SK-N-SH (cell line): ENCODE measurements at regions not wholly inside any gene's neighbourhood (a gene's known extent, or its start where the extent isn't known, plus 50 kb on each side); places are given as distances from the start of the nearest gene placed in this dataset.

Experiments
- CTCF ChIA-PET: fragments of 300-600, 350-600 bp; formaldehyde crosslinking; extraction: SDS; loops from one replicate; lab custom pipeline; 2021; lab: Yijun Ruan, JAX
- POLR2A ChIA-PET: fragments of 350-600 bp; sonication (Branson Sonifier 250); formaldehyde crosslinking; extraction: SDS; loops from one replicate; lab custom pipeline; 2020; ENCODE audit warnings: antibody characterized with exemption, inconsistent platforms; lab: Yijun Ruan, JAX
- DNase-seq: peaks from one replicate; pipeline ENCODE4 v3.0.0; 2012
- H2AFZ ChIP-seq: fragments of 200-600 bp; sonication (generic); 2 replicates; pipeline ENCODE4 v1.8.1; 2016; ENCODE audit warnings: antibody characterized with exemption, mild to moderate bottlenecking, low read depth
- H3F3A ChIP-seq: fragments of 200-600 bp; sonication (generic); replicated peaks from 2 replicates; pipeline ENCODE3; 2016; ENCODE audit warnings: antibody characterized with exemption, mild to moderate bottlenecking; ENCODE audit not compliant: insufficient read depth
- H3K27ac ChIP-seq, 2 experiments: fragments of 200-500 bp in 1 of 2; fragments of 200-600 bp in 1 of 2; sonication (Bioruptor generic) in 1 of 2; sonication (generic), shearing (Covaris generic) in 1 of 2; 2 replicates each; pipeline versions ENCODE4 v1.5.1 to v1.6.1; 2014 to 2016; ENCODE audit warnings: low read depth in 2 of 2, inconsistent platforms in 1 of 2, low read length in 1 of 2, mild to moderate bottlenecking in 1 of 2, mixed read lengths in 1 of 2
- H3K27me3 ChIP-seq: fragments of 200-600 bp; sonication (generic), shearing (Covaris generic); 2 replicates; pipeline ENCODE4 v1.6.1; 2016; ENCODE audit warnings: mixed run types; ENCODE audit not compliant: insufficient read depth
- H3K36me3 ChIP-seq, 2 experiments: fragments of 200-500 bp in 1 of 2; fragments of 200-600 bp in 1 of 2; sonication (Bioruptor generic) in 1 of 2; sonication (generic) in 1 of 2; replicated peaks in 1 of 2; 2 replicates each; pipeline versions ENCODE3 to v1.5.1; 2014 to 2016; ENCODE audit warnings: low read length in 1 of 2, mild to moderate bottlenecking in 1 of 2; ENCODE audit not compliant: insufficient read depth in 2 of 2, control insufficient read depth in 1 of 2
- H3K4me1 ChIP-seq, 2 experiments: fragments of 200-500 bp in 1 of 2; fragments of 200-600 bp in 1 of 2; sonication (Bioruptor generic) in 1 of 2; sonication (generic), shearing (Covaris generic) in 1 of 2; 2 replicates each; pipeline versions ENCODE4 v1.5.1 to v1.6.1; 2014 to 2016; ENCODE audit warnings: low read depth in 1 of 2, low read length in 1 of 2, mixed run types in 1 of 2; ENCODE audit not compliant: insufficient read depth in 2 of 2, control insufficient read depth in 1 of 2
- H3K4me2 ChIP-seq: fragments of 200-600 bp; sonication (generic), shearing (Covaris generic); 2 replicates; pipeline ENCODE4 v1.6.1; 2017; ENCODE audit warnings: mixed run types
- H3K4me3 ChIP-seq, 2 experiments: fragments of 200-500 bp in 1 of 2; fragments of 200-600 bp in 1 of 2; sonication (Bioruptor generic) in 1 of 2; sonication (generic), shearing (Covaris generic) in 1 of 2; 2 replicates each; pipeline versions ENCODE4 v1.5.1 to v1.8.1; 2014 to 2016; ENCODE audit warnings: low read depth in 2 of 2, inconsistent platforms in 1 of 2, low read length in 1 of 2, mild to moderate bottlenecking in 1 of 2, mixed read lengths in 1 of 2, moderate library complexity in 1 of 2
- H3K79me2 ChIP-seq: fragments of 200-600 bp; sonication (generic); 2 replicates; pipeline ENCODE4 v1.8.1; 2017; ENCODE audit warnings: mild to moderate bottlenecking; ENCODE audit not compliant: insufficient read depth
- H3K9ac ChIP-seq: fragments of 200-600 bp; sonication (generic); 2 replicates; pipeline ENCODE4 v1.6.1; 2017; ENCODE audit warnings: mixed run types
- H3K9me2 ChIP-seq: fragments of 200-600 bp; sonication (generic); 2 replicates; pipeline ENCODE4 v1.6.1; 2017; ENCODE audit warnings: mixed run types
- H3K9me3 ChIP-seq: fragments of 200-600 bp; sonication (generic); 2 replicates; pipeline ENCODE4 v1.6.1; 2017; ENCODE audit warnings: mixed run types, mild to moderate bottlenecking, moderate library complexity
- H4K20me1 ChIP-seq: fragments of 200-600 bp; sonication (generic); 2 replicates; pipeline ENCODE4 v1.6.1; 2017; ENCODE audit warnings: mild to moderate bottlenecking, mixed run types; ENCODE audit not compliant: insufficient read depth
- CHD2 ChIP-seq: fragments of 150-350 bp; IDR thresholded peaks from 2 replicates; pipeline ENCODE4 v1.6.1; 2018; ENCODE audit warnings: low read length; ENCODE audit not compliant: partially characterized antibody
- EZH2phosphoT487 ChIP-seq: fragments of 200-600 bp; sonication (generic); IDR thresholded peaks from 2 replicates; pipeline ENCODE4 v1.6.1; 2017; ENCODE audit warnings: low read depth, mixed run types, mild to moderate bottlenecking, antibody characterized with exemption, moderate library complexity, borderline replicate concordance
- JUND ChIP-seq: IDR thresholded peaks from 2 replicates; pipeline ENCODE4 v1.4.0; 2012
- MAX ChIP-seq: IDR thresholded peaks from 2 replicates; pipeline ENCODE4 v1.4.0; 2012; ENCODE audit warnings: low read depth
- MEF2A ChIP-seq: IDR thresholded peaks from 2 replicates; pipeline ENCODE4 v1.4.0; 2012; ENCODE audit warnings: low read depth, borderline replicate concordance
- MXI1 ChIP-seq: IDR thresholded peaks from 2 replicates; pipeline ENCODE4 v1.6.1; 2012; ENCODE audit warnings: mild to moderate bottlenecking, low read depth, low read length, improper control_type of control experiment
- NFIC ChIP-seq: IDR thresholded peaks from 2 replicates; pipeline ENCODE4 v1.4.0; 2012; ENCODE audit warnings: borderline replicate concordance
- SMC3 ChIP-seq: IDR thresholded peaks from 2 replicates; pipeline ENCODE4 v1.6.1; 2012; ENCODE audit warnings: low read depth, low read length, improper control_type of control experiment
- TCF12 ChIP-seq: IDR thresholded peaks from 2 replicates; pipeline ENCODE4 v1.4.0; 2012
- WGBS: methylation state at CpG from one replicate; pipeline ENCODE4 v1.1.6; 2017; ENCODE audit warnings: low lambda C conversion rate; 5-methylcytosine and 5-hydroxymethylcytosine counted together

- no CpG with 5 or more reads among the region's 1 CpG for WGBS
- no peak for DNase-seq
- H4K20me1 ChIP-seq = no peaks in the 10 kb centered on the region
- ChIA-PET CTCF (interaction anchor here (0.7 kb wide), 1 partner anchor 123 kb away, joined by 3 read pairs; no protein-coding TSS in a partner anchor), POLR2A (no interaction called here)
- no peaks in the 10 kb centered on the region for H3K9me2 ChIP-seq
- H3K9ac ChIP-seq = no peak overlapping the region
- TF ChIP-seq MXI1 (no peak), JUND (no peak)
- H3K9me3 ChIP-seq = no peaks in the 10 kb centered on the region
- no peak overlapping the region for H3K27ac ChIP-seq
- H2AFZ ChIP-seq = no peak overlapping the region
- H3K79me2 ChIP-seq = no peaks in the 10 kb centered on the region
- H3F3A ChIP-seq = no peaks in the 10 kb centered on the region
- no peaks in the 10 kb centered on the region for H3K36me3 ChIP-seq
- no peak overlapping the region for H3K4me2 ChIP-seq
- H3K4me3 ChIP-seq = no peak overlapping the region
- no peaks in the 10 kb centered on the region for H3K27me3 ChIP-seq
- peaks cover 14 to 34% of the 10 kb centered on the region in 2 experiments; a peak in 3 of 4 replicates for H3K4me1 ChIP-seq
Observed at GRCh38 chr4:15151033-15151432, 148.8 kb downstream of the CPEB2 start.

GRCh38 chr4:15153662-15154061, 151.4 kb downstream of the CPEB2 start:
- no peak overlapping the region for H3K4me3 ChIP-seq
- ChIA-PET POLR2A (no interaction called here), CTCF (no interaction called here)
- 65% methylated on average over 2 of the region's 2 CpGs for WGBS
- no peak for TF ChIP-seq SMC3
- no peak for TF ChIP-seq EZH2phosphoT487
- TF ChIP-seq CHD2 = no peak
- TF ChIP-seq MAX = no peak
- TF ChIP-seq TCF12 = no peak
- peaks cover 14 to 15% of the 10 kb centered on the region in 2 experiments; a peak in 3 of 4 replicates for H3K4me1 ChIP-seq
- no peaks in the 10 kb centered on the region for H3K36me3 ChIP-seq
- H3K4me2 ChIP-seq = no peak overlapping the region
- H3K9me3 ChIP-seq = no peaks in the 10 kb centered on the region
- no peak overlapping the region for H2AFZ ChIP-seq
- H3F3A ChIP-seq = no peaks in the 10 kb centered on the region
- H3K27me3 ChIP-seq = no peaks in the 10 kb centered on the region
- no peak for DNase-seq
- H4K20me1 ChIP-seq = no peaks in the 10 kb centered on the region
- H3K9ac ChIP-seq = no peak overlapping the region
- no peak overlapping the region for H3K27ac ChIP-seq
- H3K9me2 ChIP-seq = no peaks in the 10 kb centered on the region
- H3K79me2 ChIP-seq = no peaks in the 10 kb centered on the region

- ChIA-PET POLR2A (no interaction called here), CTCF (interaction anchor here (1.0 to 1.5 kb wide), 3 partner anchors 115 to 1504 kb away, joined by 3 to 5 read pairs (median 5); no protein-coding TSS in a partner anchor)
- WGBS = 90% methylated on average over 9 of the region's 9 CpGs
Observed at GRCh38 chr4:15158406-15159091, 156.3 kb downstream of the CPEB2 start.

More at GRCh38 chr4:15158406-15159091, 156.3 kb downstream of the CPEB2 start:
- no peak overlapping the region for H3K4me2 ChIP-seq
- H4K20me1 ChIP-seq = no peaks in the 10 kb centered on the region
- no peak overlapping the region for H3K9ac ChIP-seq
- no peak overlapping the region for H3K27ac ChIP-seq
- TF ChIP-seq MEF2A (no peak), NFIC (no peak)
- TF ChIP-seq, all 33 proteins: peak for 0
- Histone ChIP-seq H3K27me3 (no peaks in the 10 kb centered on the region), H3K9me2 (no peaks in the 10 kb centered on the region), H3K79me2 (no peaks in the 10 kb centered on the region), H3K4me1 (peaks cover 0 to 6% of the 10 kb centered on the region in 2 experiments; a peak in 1 of 4 replicates), H3K36me3 (no peaks in the 10 kb centered on the region), H2AFZ (no peak overlapping the region), H3K4me3 (no peak overlapping the region), H3F3A (no peaks in the 10 kb centered on the region), H3K9me3 (no peaks in the 10 kb centered on the region)
- DNase-seq = no peak
